GM21423 (cell line): ENCODE measurements at regions not wholly inside any gene's neighbourhood (a gene's known extent, or its start where the extent isn't known, plus 50 kb on each side); places are given as distances from the start of the nearest gene placed in this dataset.
"Not testable (repeated sequence)": the region's sequence is repeated elsewhere in the genome, so short reads cannot be mapped to it uniquely, and the experiment has no call there.

Experiments used
- ATAC-seq: cut with Tn5 transposase; IDR thresholded peaks from one replicate; pipeline ENCODE4 v1.9.1; 2021; ENCODE audit warnings: mild to moderate bottlenecking, moderate library complexity; ENCODE audit not compliant: unreplicated experiment

GRCh38 chr5:118430076-118430475, 558.3 kb downstream of the DTWD2 start:
- no peak for ATAC-seq

GRCh38 chr5:118407958-118408357, 580.4 kb downstream of the DTWD2 start:
- no peak for ATAC-seq

- no peak for ATAC-seq
Measured at GRCh38 chr5:118405650-118406061, 582.7 kb downstream of the DTWD2 start.

GRCh38 chr5:118397236-118397635, 591.1 kb downstream of the DTWD2 start:
- ATAC-seq = no peak

- ATAC-seq = no peak
Measured at GRCh38 chr5:118392491-118392890, 595.9 kb downstream of the DTWD2 start.

GRCh38 chr5:118382931-118383330, 605.4 kb downstream of the DTWD2 start:
- ATAC-seq = not testable (repeated sequence)

- ATAC-seq = no peak
Measured at GRCh38 chr5:118379470-118379869, 608.9 kb downstream of the DTWD2 start.

GRCh38 chr5:118378959-118379358, 609.4 kb downstream of the DTWD2 start:
- no peak for ATAC-seq

- ATAC-seq = no peak
Measured at GRCh38 chr5:118377420-118377819, 610.9 kb downstream of the DTWD2 start.

- no peak for ATAC-seq
Measured at GRCh38 chr5:118371973-118372831, 616.1 kb downstream of the DTWD2 start.

- no peak for ATAC-seq
Measured at GRCh38 chr5:118366429-118366828, 621.9 kb downstream of the DTWD2 start.

GRCh38 chr5:118365718-118366117, 622.6 kb downstream of the DTWD2 start:
- ATAC-seq = no peak

GRCh38 chr5:118354797-118355196, 633.5 kb downstream of the DTWD2 start:
- ATAC-seq = no peak

- ATAC-seq = no peak
Measured at GRCh38 chr5:118353970-118354369, 634.4 kb downstream of the DTWD2 start.

- no peak for ATAC-seq
Measured at GRCh38 chr5:118336468-118336867, 651.9 kb downstream of the DTWD2 start.

GRCh38 chr5:118327389-118327788, 661.0 kb downstream of the DTWD2 start:
- no peak for ATAC-seq

- no peak for ATAC-seq
Measured at GRCh38 chr5:118326481-118327045, 661.8 kb downstream of the DTWD2 start.

- ATAC-seq = no peak
Measured at GRCh38 chr5:118325931-118326330, 662.4 kb downstream of the DTWD2 start.

- not testable (repeated sequence) for ATAC-seq
Measured at GRCh38 chr5:118323723-118324122, 664.6 kb downstream of the DTWD2 start.

- ATAC-seq = no peak
Measured at GRCh38 chr5:118321081-118321480, 667.3 kb downstream of the DTWD2 start.

- no peak for ATAC-seq
Measured at GRCh38 chr5:118320121-118320520, 668.2 kb downstream of the DTWD2 start.

- no peak for ATAC-seq
Measured at GRCh38 chr5:118314931-118315330, 673.4 kb downstream of the DTWD2 start.
